ENCODE measurements at regions not wholly inside any gene's neighbourhood (a gene's known extent, or its start where the extent isn't known, plus 50 kb on each side); places are given as distances from the start of the nearest gene placed in this dataset.

DNA sequence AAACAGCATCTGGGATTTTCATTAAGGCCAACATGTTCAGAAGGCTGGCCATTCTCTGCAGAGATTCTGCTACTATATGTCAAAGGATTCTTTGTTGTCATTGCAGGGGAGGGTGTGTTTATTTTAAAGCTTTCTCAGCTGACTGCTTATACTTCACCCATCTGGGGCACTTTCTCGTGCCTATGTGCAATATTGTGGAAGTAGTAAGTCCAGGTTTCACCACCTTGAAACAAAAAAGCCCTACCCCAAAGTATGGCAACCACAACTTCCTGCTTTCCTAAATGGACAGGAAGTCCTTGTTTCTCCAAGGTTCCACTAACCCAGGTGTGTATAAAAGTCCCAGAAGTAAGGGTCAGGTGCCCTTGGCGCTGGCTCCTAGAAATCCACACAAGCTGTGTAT is 58.7 kb upstream of the COL1A2 start:
- TF ChIP-seq EZH2 (IDR thresholded peaks at IDR 0.05; ENCODE audit: low read depth, low read length, severe bottlenecking) = no peak
- no peak for TF ChIP-seq BRCA1 (IDR thresholded peaks at IDR 0.05; ENCODE audit: low read depth, low read length)
- no peak for TF ChIP-seq POLR2A (IDR thresholded peaks at IDR 0.05; ENCODE audit: control extremely low read depth in 1 of 2, low read depth in 2 of 2, low read length in 2 of 2)
- no peak for TF ChIP-seq CTCF (IDR thresholded peaks at IDR 0.05; ENCODE audit: control extremely low read depth in 1 of 3, insufficient read depth in 1 of 3, low read depth in 1 of 3, low read length in 3 of 3)
- no peak for TF ChIP-seq RNF2 (IDR thresholded peaks at IDR 0.05; ENCODE audit: borderline replicate concordance, low read depth, low read length, missing control alignments, poor library complexity, severe bottlenecking)
- TF ChIP-seq SP1 (IDR thresholded peaks at IDR 0.05; ENCODE audit: low read depth, low read length) = no peak
- no peak for TF ChIP-seq NANOG (IDR thresholded peaks at IDR 0.05; ENCODE audit: insufficient read depth, low read depth, low read length, poor library complexity, severe bottlenecking)
- TF ChIP-seq TAF1 (IDR thresholded peaks at IDR 0.05; ENCODE audit: low read depth, low read length) = no peak
- no peak for TF ChIP-seq SIN3A (conservative IDR thresholded peaks at IDR 0.05 in 1 of 2, IDR thresholded peaks at IDR 0.05 in 1 of 2; ENCODE audit: low read depth in 1 of 2, low read length in 2 of 2)

Measured in H1 (cell line).